Right atrium auricular region (tissue), 2 donors: ENCODE measurements at regions not wholly inside any gene's neighbourhood (a gene's known extent, or its start where the extent isn't known, plus 50 kb on each side); places are given as distances from the start of the nearest gene placed in this dataset.
A peak's percentile ranks its signal among the peaks of the same experiment; 100 is the strongest.

Source experiments
- DNase-seq: peaks from one replicate; pipeline ENCODE4 v3.0.0-alpha.2; 2019; ENCODE audit warnings: low spot score
- H3K27ac ChIP-seq, 2 donors: fragments of 200-600 bp; sonication (generic); 1 replicate in 1 of 2; 2 replicates in 1 of 2; pipeline ENCODE4 v1.5.1; 2016 to 2019
- H3K27me3 ChIP-seq, 2 donors: fragments of 200-600 bp; sonication (generic); one replicate each; pipeline versions ENCODE4 v1.5.1 to v1.6.0; 2017 to 2019
- H3K36me3 ChIP-seq: fragments of 200-600 bp; sonication (generic); one replicate; pipeline ENCODE4 v1.5.1; 2016
- H3K4me1 ChIP-seq, 2 donors: fragments of 200-600 bp; sonication (generic); one replicate each; pipeline versions ENCODE4 v1.5.1 to v1.6.0; 2017 to 2019
- H3K4me3 ChIP-seq, 2 donors: fragments of 200-600 bp; sonication (generic); 1 replicate in 1 of 2; 2 replicates in 1 of 2; pipeline ENCODE4 v1.5.1; 2017 to 2019; ENCODE audit warnings: mild to moderate bottlenecking in 1 of 2, moderate library complexity in 1 of 2
- H3K9me3 ChIP-seq, 2 donors: fragments of 200-600 bp; sonication (generic); one replicate each; pipeline ENCODE4 v1.5.1; 2019
- CTCF ChIP-seq, 2 donors: fragments of 200-600 bp; sonication (generic); IDR thresholded peaks; one replicate each; pipeline ENCODE4 v1.5.1; 2019; ENCODE audit warnings: antibody characterized with exemption in 2 of 2

GRCh38 chr13:97621025-97621424 lies 187.1 kb downstream of the RAP2A start:
- H3K4me1 ChIP-seq = no peaks in the 10 kb centered on the region
- H3K27me3 ChIP-seq = no peaks in the 10 kb centered on the region
- no peaks in the 10 kb centered on the region for H3K36me3 ChIP-seq
- DNase-seq = no peak
- no peak overlapping the region for H3K27ac ChIP-seq
- no peak overlapping the region for H3K4me3 ChIP-seq
- TF ChIP-seq CTCF (IDR thresholded peaks at IDR 0.05) = no peak
- H3K9me3 ChIP-seq = no peaks in the 10 kb centered on the region

- no peaks in the 10 kb centered on the region for H3K27me3 ChIP-seq
- H3K9me3 ChIP-seq = no peaks in the 10 kb centered on the region
- H3K27ac ChIP-seq = no peak overlapping the region
- no peaks in the 10 kb centered on the region for H3K36me3 ChIP-seq
- H3K4me1 ChIP-seq = no peaks in the 10 kb centered on the region
- H3K4me3 ChIP-seq = no peak overlapping the region
- no peak for TF ChIP-seq CTCF (IDR thresholded peaks at IDR 0.05)
- DNase-seq = no peak
Observed at GRCh38 chr13:97621631-97622030, 187.7 kb downstream of the RAP2A start.

GRCh38 chr13:97627566-97627965 lies 193.6 kb downstream of the RAP2A start:
- H3K27ac ChIP-seq = no peak overlapping the region
- H3K27me3 ChIP-seq = no peaks in the 10 kb centered on the region
- H3K36me3 ChIP-seq = no peaks in the 10 kb centered on the region
- H3K9me3 ChIP-seq = peaks cover 0 to 18% of the 10 kb centered on the region in 2 donors
- H3K4me3 ChIP-seq = no peak overlapping the region
- H3K4me1 ChIP-seq = peaks cover 0 to 7% of the 10 kb centered on the region in 2 donors
- TF ChIP-seq CTCF (IDR thresholded peaks at IDR 0.05) = no peak
- peak; percentile 74 for DNase-seq

- Histone ChIP-seq H3K4me3 (no peak overlapping the region), H3K36me3 (no peaks in the 10 kb centered on the region), H3K4me1 (peaks cover 0 to 7% of the 10 kb centered on the region in 2 donors), H3K9me3 (peaks cover 0 to 18% of the 10 kb centered on the region in 2 donors), H3K27ac (no peak overlapping the region), H3K27me3 (no peaks in the 10 kb centered on the region)
- TF ChIP-seq CTCF (IDR thresholded peaks at IDR 0.05) = no peak
- no peak for DNase-seq
Observed at GRCh38 chr13:97629601-97630272, 195.8 kb downstream of the RAP2A start.

- DNase-seq = no peak
- H3K4me1 ChIP-seq = peaks cover 0 to 7% of the 10 kb centered on the region in 2 donors
- H3K27ac ChIP-seq = no peak overlapping the region
- no peak overlapping the region for H3K4me3 ChIP-seq
- peaks cover 0 to 18% of the 10 kb centered on the region in 2 donors for H3K9me3 ChIP-seq
- no peaks in the 10 kb centered on the region for H3K36me3 ChIP-seq
- no peak for TF ChIP-seq CTCF (IDR thresholded peaks at IDR 0.05)
- H3K27me3 ChIP-seq = no peaks in the 10 kb centered on the region
Observed at GRCh38 chr13:97630725-97631124, 196.8 kb downstream of the RAP2A start.

- TF ChIP-seq CTCF (IDR thresholded peaks at IDR 0.05) = no peak
- H3K4me1 ChIP-seq = peaks cover 0 to 7% of the 10 kb centered on the region in 2 donors
- DNase-seq = no peak
Observed at GRCh38 chr13:97631158-97631557, 197.2 kb downstream of the RAP2A start.

More at GRCh38 chr13:97631158-97631557, 197.2 kb downstream of the RAP2A start:
- H3K27me3 ChIP-seq = no peaks in the 10 kb centered on the region
- no peak overlapping the region for H3K27ac ChIP-seq
- no peaks in the 10 kb centered on the region for H3K36me3 ChIP-seq
- no peak overlapping the region for H3K4me3 ChIP-seq
- H3K9me3 ChIP-seq = peaks cover 0 to 18% of the 10 kb centered on the region in 2 donors
